ENCODE measurements at regions not wholly inside any gene's neighbourhood (a gene's known extent, or its start where the extent isn't known, plus 50 kb on each side); places are given as distances from the start of the nearest gene placed in this dataset.

DNA sequence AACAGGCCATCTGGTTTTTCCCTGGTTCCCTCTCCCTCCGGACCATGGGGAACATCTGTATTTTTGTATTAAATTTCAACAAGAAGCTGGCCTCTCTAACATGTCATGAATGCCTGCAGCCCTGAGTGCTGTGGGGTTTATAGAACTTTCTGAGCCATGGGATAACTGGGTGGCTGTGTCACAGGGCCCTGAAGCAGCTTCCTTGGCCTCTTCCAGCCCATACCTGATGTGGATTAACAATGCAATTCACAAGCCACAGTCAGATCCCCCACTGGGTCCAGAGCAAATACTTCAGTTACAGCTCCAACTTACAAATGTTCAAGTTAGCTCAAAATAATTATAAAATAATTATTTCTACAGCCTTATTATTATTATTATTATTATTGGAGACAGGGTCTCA lies 307.8 kb upstream of the CELF4 start:
- DNase-seq (ENCODE audit: low spot score in 2 of 2), result no peak
- no peaks in the 10 kb centered on the region for H3K27me3 ChIP-seq

DNA sequence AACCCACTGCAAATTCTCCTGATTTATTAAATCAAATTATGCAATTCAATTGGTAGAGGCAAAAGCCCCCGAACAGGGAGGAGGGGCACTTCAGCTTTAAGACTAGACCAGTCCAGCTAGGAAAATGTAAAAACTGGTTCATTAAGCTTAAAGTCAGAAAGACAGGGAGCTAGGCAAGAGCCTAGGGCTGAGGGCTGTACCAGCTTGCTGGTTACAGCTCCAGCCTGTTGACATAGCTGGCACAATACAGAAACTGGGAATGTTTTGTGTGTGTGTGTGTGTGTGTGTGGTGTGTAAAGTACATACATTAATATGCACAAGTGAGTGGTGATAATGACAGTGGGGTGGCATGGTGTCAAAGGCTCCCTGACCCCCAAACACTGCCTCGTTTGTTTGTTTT lies 307.0 kb upstream of the CELF4 start:
- Histone ChIP-seq H3K4me3 (no peak overlapping the region), H3K4me1 (no peaks in the 10 kb centered on the region), H3K27me3 (no peaks in the 10 kb centered on the region), H3K36me3 (no peaks in the 10 kb centered on the region), H3K9me3 (no peaks in the 10 kb centered on the region), H3K27ac (no peak overlapping the region)
- TF ChIP-seq POLR2AphosphoS5 (IDR thresholded peaks at IDR 0.05) (no peak), CTCF (IDR thresholded peaks at IDR 0.05) (no peak), EP300 (IDR thresholded peaks at IDR 0.05) (no peak), POLR2A (IDR thresholded peaks at IDR 0.05) (no peak)
- 62% methylated on average over 2 of the region's 2 CpGs for WGBS
- DNase-seq (ENCODE audit: low spot score in 2 of 2), result no peak

More for the DNA sequence above, 307.8 kb upstream of the CELF4 start:
- Histone ChIP-seq H3K36me3 (no peaks in the 10 kb centered on the region), H3K4me3 (no peak overlapping the region), H3K4me1 (no peaks in the 10 kb centered on the region), H3K9me3 (no peaks in the 10 kb centered on the region), H3K27ac (no peak overlapping the region)
- WGBS, result 50% methylated on average over 1 of the region's 1 CpG
- TF ChIP-seq EP300 (IDR thresholded peaks at IDR 0.05), result no peak
- no peak for TF ChIP-seq CTCF (IDR thresholded peaks at IDR 0.05)
- TF ChIP-seq POLR2AphosphoS5 (IDR thresholded peaks at IDR 0.05), result no peak
- no peak for TF ChIP-seq POLR2A (IDR thresholded peaks at IDR 0.05)

GRCh38 chr18:37871561-37871960 lies 306.0 kb upstream of the CELF4 start:
- H3K36me3 ChIP-seq, result no peaks in the 10 kb centered on the region
- TF ChIP-seq CTCF (IDR thresholded peaks at IDR 0.05), result no peak
- TF ChIP-seq POLR2AphosphoS5 (IDR thresholded peaks at IDR 0.05), result no peak
- TF ChIP-seq POLR2A (IDR thresholded peaks at IDR 0.05), result no peak
- no peak for TF ChIP-seq EP300 (IDR thresholded peaks at IDR 0.05)
- H3K27ac ChIP-seq, result no peak overlapping the region
- 38% methylated on average over 1 of the region's 1 CpG for WGBS
- H3K9me3 ChIP-seq, result no peaks in the 10 kb centered on the region
- H3K27me3 ChIP-seq, result no peaks in the 10 kb centered on the region
- no peak for DNase-seq (ENCODE audit: low spot score in 2 of 2)
- no peak overlapping the region for H3K4me3 ChIP-seq
- no peaks in the 10 kb centered on the region for H3K4me1 ChIP-seq

- Histone ChIP-seq H3K36me3 (no peaks in the 10 kb centered on the region), H3K27ac (no peak overlapping the region), H3K27me3 (no peaks in the 10 kb centered on the region), H3K9me3 (no peaks in the 10 kb centered on the region), H3K4me1 (no peaks in the 10 kb centered on the region), H3K4me3 (no peak overlapping the region)
- TF ChIP-seq POLR2AphosphoS5 (IDR thresholded peaks at IDR 0.05), result no peak
- TF ChIP-seq EP300 (IDR thresholded peaks at IDR 0.05), result no peak
- no peak for TF ChIP-seq POLR2A (IDR thresholded peaks at IDR 0.05)
- TF ChIP-seq CTCF (IDR thresholded peaks at IDR 0.05), result no peak
- 76% methylated on average over 2 of the region's 2 CpGs for WGBS
- DNase-seq (ENCODE audit: low spot score in 2 of 2), result no peak
Observed at GRCh38 chr18:37869051-37869450, 303.5 kb upstream of the CELF4 start.

- no peaks in the 10 kb centered on the region for H3K9me3 ChIP-seq
- WGBS, result 91% methylated on average over 1 of the region's 1 CpG
- no peak overlapping the region for H3K27ac ChIP-seq
- no peaks in the 10 kb centered on the region for H3K36me3 ChIP-seq
- H3K4me1 ChIP-seq, result no peaks in the 10 kb centered on the region
- no peak for DNase-seq (ENCODE audit: low spot score in 2 of 2)
- no peak overlapping the region for H3K4me3 ChIP-seq
- no peak for TF ChIP-seq CTCF (IDR thresholded peaks at IDR 0.05)
- H3K27me3 ChIP-seq, result no peaks in the 10 kb centered on the region
Observed at GRCh38 chr18:37864122-37864521, 298.5 kb upstream of the CELF4 start.
